ENCODE measurements at regions not wholly inside any gene's neighbourhood (a gene's known extent, or its start where the extent isn't known, plus 50 kb on each side); places are given as distances from the start of the nearest gene placed in this dataset.
"Not testable (repeated sequence)": the region's sequence is repeated elsewhere in the genome, so short reads cannot be mapped to it uniquely, and the experiment has no call there.

DNA sequence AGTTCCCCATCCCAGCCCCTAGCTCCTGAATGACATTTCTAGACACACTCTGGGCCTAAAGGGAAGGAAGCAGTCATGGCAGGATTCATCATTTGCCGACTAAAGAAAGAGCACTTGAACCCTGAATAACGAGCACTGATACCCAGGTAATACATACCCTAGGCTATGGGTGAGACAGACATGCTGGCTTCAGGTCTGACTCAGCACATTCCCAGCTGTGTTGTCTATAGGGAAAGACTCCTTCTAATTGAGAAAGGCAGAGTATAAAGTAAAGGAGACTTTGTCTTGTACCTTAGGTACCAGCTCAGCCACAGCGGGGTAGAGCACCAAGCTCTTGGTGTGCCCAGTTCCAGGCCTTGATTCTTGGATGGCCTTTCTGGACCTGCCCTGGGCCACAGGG is 870.5 kb downstream of the PDCD6IP start:
- no peak for DNase-seq (ENCODE audit: low read depth)
- no peak overlapping the region for H3K4me3 ChIP-seq (ENCODE audit: low read length)
- TF ChIP-seq, protein P1, sequence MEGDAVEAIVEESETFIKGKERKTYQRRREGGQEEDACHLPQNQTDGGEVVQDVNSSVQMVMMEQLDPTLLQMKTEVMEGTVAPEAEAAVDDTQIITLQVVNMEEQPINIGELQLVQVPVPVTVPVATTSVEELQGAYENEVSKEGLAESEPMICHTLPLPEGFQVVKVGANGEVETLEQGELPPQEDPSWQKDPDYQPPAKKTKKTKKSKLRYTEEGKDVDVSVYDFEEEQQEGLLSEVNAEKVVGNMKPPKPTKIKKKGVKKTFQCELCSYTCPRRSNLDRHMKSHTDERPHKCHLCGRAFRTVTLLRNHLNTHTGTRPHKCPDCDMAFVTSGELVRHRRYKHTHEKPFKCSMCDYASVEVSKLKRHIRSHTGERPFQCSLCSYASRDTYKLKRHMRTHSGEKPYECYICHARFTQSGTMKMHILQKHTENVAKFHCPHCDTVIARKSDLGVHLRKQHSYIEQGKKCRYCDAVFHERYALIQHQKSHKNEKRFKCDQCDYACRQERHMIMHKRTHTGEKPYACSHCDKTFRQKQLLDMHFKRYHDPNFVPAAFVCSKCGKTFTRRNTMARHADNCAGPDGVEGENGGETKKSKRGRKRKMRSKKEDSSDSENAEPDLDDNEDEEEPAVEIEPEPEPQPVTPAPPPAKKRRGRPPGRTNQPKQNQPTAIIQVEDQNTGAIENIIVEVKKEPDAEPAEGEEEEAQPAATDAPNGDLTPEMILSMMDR (IDR thresholded peaks at IDR 0.05; ENCODE audit: insufficient read depth, low read depth, low read length, missing control alignments): no peak

DNA sequence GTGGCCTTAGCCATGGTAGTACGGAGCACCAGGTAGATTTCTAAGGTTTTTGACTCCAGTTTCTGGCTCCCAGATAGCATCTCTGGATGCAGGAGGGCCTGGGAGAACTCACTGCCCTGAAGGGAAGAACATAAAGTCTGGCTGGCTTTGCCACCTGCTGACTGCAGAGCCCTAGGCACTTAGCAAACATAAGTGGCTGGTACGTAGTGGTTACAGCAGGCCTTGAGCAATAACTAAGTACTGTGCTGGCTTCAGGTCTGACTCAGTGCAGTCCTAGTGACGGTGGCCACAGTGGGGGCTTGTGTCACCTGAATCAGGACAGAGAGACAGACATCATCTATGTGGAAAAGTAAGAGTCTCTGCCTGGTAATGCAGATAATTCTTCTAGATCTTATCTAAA is 871.1 kb downstream of the PDCD6IP start:
- no peak for DNase-seq (ENCODE audit: low read depth)
- TF ChIP-seq, protein P1 (IDR thresholded peaks at IDR 0.05; ENCODE audit: insufficient read depth, low read depth, low read length, missing control alignments): no peak

DNA sequence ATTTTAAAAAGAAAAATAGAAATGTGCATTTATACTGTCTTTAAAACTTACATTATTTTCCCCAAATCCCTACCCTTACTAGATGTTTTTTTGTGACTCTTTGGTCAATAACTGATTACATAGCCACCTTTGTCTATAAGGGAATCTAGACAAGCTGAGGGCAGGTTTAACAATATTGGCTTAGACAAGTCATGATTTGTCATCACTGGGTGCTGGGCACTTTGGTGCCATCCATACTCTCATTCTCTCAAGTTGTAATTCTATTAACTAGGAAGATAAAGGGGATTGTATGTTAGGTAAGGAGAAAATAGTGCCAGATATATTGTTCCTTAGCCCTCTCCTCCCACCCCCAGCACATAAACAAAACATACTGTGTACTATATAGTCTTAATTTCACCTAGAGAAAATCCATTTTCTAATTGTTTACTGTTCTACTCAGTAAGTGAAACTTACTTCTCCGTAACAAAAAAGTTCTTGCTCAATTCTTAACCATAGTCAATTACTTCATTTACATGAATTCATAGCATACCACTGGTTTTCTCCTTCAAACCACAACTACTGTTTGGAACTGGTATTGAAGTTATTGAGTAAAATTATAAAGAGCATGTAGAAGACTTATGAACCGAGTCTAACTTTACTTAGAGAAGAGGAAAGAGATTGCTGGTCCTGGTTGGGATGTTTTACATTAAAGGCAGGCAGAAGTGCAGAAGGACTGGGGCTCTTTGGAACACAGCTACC is 877.1 kb downstream of the PDCD6IP start:
- no peak overlapping the region for H3K4me3 ChIP-seq (ENCODE audit: low read length)
- DNase-seq (ENCODE audit: low read depth): peak; percentile 9
- TF ChIP-seq, protein P1 (IDR thresholded peaks at IDR 0.05; ENCODE audit: insufficient read depth, low read depth, low read length, missing control alignments): no peak

More for the DNA sequence above, 871.1 kb downstream of the PDCD6IP start:
- H3K4me3 ChIP-seq (ENCODE audit: low read length): no peak overlapping the region

DNA sequence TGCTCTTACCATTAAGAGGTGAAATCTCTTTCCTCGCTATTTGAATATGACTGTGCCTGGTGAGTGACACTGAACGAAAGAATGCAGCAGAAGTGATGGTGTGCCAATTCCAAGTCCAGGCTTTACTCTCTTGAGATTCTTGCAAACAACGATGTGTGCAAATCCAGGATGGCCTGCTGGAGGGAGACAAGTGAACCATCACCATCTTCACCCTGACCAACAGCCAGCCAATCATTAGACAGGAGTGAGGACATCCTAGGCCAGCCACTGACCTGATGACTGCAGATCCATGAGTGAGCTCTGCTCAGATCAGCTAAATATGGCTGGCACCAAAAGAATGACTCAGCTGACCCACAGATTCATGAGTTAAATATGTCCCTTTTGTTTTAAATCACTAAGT is 878.0 kb downstream of the PDCD6IP start:
- peak; percentile 20 for DNase-seq (ENCODE audit: low read depth)
- no peak overlapping the region for H3K4me3 ChIP-seq (ENCODE audit: low read length)
- TF ChIP-seq, protein P1 (IDR thresholded peaks at IDR 0.05; ENCODE audit: insufficient read depth, low read depth, low read length, missing control alignments): no peak

DNA sequence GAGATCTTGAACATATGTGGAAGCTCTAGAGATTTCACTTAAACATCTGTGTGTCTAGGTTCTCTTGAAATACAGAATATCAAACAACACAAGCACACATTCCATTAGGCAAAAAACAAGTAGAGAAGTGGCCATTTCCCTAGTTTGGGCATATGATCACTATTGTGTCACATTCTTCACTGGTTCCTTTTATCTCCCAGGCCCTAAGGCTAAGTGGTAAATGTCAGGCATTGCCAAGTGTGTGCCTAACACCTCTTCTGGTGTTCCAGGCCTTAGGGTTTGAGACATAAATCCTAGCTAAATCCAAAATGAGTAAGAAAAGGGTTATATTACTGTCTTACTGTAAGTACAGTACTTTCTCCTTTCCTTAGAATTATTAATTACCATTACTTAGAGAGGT is 880.1 kb downstream of the PDCD6IP start:
- no peak overlapping the region for H3K4me3 ChIP-seq (ENCODE audit: low read length)
- no peak for DNase-seq (ENCODE audit: low read depth)
- TF ChIP-seq, protein P1 (IDR thresholded peaks at IDR 0.05; ENCODE audit: insufficient read depth, low read depth, low read length, missing control alignments): no peak

DNA sequence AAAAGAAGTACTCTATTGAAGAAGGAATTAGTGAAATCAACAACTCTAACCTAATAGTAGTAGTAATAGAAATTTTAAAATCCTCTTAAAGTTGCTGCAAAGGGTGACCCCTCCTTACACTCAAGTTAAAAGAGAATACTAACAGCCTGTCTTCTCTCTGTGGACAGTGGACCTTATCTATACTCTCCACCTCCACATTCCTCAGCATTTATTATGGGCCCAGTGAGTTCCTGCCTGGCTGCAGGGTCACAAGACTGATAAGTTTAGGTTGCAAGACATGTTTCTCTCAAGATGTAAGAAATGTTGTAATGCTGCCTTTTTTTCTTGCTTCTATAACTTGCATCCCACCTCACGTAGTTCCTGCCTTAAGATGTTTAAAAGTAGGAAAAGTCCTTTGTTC is 880.6 kb downstream of the PDCD6IP start:
- DNase-seq (ENCODE audit: low read depth): not testable (repeated sequence)

DNA sequence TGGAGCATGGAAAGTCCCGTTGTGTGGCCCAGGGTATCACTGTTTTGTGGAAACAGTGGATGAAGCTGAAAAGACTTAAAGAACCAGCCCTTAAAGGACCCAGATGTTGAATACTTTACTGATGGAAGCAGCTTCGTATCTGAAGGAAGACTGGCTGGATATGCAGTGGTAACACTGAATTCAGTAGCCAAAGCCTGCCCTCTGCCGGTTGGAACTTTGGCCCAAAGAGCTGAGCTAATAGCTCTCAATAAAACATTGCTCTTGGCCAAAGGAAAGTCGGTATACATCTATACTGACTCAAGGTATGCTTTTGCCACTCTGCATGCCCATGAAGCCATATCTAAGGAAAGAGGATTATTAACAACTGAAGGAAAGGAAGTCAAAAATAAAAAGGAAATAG is 885.4 kb downstream of the PDCD6IP start:
- peak; percentile 54 for DNase-seq (ENCODE audit: low read depth)
- TF ChIP-seq, protein P1 (IDR thresholded peaks at IDR 0.05; ENCODE audit: insufficient read depth, low read depth, low read length, missing control alignments): peak; percentile 62

More for the DNA sequence above, 880.6 kb downstream of the PDCD6IP start:
- not testable (repeated sequence) for H3K4me3 ChIP-seq (ENCODE audit: low read length)

More for the DNA sequence above, 885.4 kb downstream of the PDCD6IP start:
- no peak overlapping the region for H3K4me3 ChIP-seq (ENCODE audit: low read length)
